ENCODE measurements at regions not wholly inside any gene's neighbourhood (a gene's known extent, or its start where the extent isn't known, plus 50 kb on each side); places are given as distances from the start of the nearest gene placed in this dataset.

DNA sequence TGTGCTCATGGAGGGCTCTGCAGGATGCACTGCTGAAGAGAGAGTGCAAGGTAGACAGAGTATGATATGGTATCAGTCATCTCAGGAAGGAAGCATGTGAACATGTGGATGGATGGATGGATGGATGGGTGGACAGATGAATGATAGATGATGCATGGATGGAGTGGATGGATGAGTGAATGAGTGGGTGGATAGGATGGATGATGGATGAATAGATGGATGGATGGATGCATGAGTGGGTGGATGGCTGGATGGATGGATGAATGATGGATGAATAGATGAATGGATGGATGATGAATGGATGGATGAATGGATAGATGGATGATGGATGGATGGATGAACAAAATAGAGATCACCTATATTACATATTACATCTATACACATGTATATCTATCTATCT, 341.3 kb downstream of the DRD1 start:
- DNase-seq (ENCODE audit: low read depth) = no peak
- TF ChIP-seq CTCF (IDR thresholded peaks at IDR 0.05; ENCODE audit: low read depth, low read length, missing control alignments) = no peak
- H3K4me3 ChIP-seq (ENCODE audit: low read depth, low read length) = no peak overlapping the region

DNA sequence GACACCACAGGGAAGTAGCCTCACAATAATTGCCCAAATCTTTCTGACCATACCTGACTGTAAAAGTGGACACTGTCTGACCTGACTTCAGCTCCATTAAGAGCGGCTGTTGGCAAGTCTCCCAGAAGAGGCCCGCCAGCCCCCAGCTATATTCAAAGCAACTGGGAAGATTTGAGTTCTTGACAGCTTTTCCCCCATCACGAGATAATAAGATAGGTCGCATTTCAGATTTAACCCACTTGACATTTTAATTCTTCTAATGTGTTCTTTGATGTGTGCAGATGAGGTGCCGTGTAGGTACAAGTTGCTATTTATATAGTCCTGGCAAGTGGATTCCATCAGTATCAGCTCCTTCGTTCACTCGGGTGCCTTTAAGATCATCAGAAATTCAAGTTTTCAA, 345.7 kb downstream of the DRD1 start:
- no peak for TF ChIP-seq CTCF (IDR thresholded peaks at IDR 0.05; ENCODE audit: low read depth, low read length, missing control alignments)
- DNase-seq (ENCODE audit: low read depth) = no peak
- no peak overlapping the region for H3K4me3 ChIP-seq (ENCODE audit: low read depth, low read length)

- no peak overlapping the region for H3K4me3 ChIP-seq (ENCODE audit: low read depth, low read length)
- no peak for DNase-seq (ENCODE audit: low read depth)
- TF ChIP-seq CTCF (IDR thresholded peaks at IDR 0.05; ENCODE audit: low read depth, low read length, missing control alignments) = no peak
Observed at GRCh38 chr5:175096469-175097165, 347.4 kb downstream of the DRD1 start.

DNA sequence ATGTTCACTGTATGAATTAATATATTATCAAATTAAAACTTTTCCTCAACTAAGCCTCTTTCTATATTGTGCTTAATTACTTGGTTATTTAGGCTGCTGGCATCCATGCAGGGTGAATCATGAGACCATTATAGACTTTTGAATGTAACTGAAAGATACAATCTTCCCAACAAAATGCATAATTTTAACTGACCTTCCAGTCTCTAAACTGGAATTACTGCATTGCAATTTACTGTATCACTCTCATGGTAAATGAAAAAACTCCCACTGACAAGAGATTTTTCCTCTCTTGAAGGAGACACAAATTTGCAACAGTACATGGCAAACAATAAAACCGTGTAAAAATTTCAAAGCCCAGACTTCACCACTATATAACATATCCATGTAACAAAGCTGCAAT, 349.5 kb downstream of the DRD1 start:
- H3K4me3 ChIP-seq (ENCODE audit: low read depth, low read length) = no peak overlapping the region
- no peak for DNase-seq (ENCODE audit: low read depth)
- TF ChIP-seq CTCF (IDR thresholded peaks at IDR 0.05; ENCODE audit: low read depth, low read length, missing control alignments) = no peak

DNA sequence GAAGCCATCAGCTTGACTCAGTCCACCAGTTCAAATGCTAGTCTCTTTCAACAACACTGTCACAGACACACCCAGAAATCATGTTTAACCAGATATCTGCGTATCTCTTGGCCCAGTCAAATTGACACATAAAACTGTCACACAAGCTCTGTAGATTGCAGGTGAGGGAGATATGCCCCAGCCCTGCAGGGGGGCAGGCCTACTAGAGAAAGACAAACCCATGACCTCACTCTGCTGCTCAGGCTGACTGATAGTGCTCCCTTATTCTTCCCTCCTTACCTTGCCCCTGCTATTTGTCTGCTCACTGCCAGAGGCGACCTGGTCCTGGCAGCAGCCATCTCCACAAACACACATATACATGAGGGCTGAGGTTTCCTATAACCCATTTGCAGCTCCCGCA, 351.3 kb downstream of the DRD1 start:
- no peak for TF ChIP-seq CTCF (IDR thresholded peaks at IDR 0.05; ENCODE audit: low read depth, low read length, missing control alignments)
- DNase-seq (ENCODE audit: low read depth) = no peak
- no peak overlapping the region for H3K4me3 ChIP-seq (ENCODE audit: low read depth, low read length)

DNA sequence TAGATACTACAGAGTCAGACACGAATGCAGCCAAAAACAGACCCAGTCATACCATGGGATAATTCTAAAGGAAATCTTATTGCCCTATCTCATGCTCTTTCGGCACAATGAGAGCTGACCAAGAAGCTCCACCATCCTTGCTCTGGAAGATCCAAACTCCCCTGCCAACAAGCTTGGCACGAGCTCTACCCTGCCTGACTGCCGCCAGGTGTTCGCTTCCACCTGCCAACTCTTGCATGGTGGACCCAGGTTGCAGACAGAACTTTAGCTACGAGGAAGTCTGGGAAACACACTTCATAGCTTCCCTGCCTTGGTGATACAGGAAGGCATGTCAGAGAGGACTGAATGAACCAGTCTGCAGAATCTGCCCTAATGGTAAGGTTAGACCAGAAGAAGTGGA, 355.0 kb downstream of the DRD1 start:
- H3K4me3 ChIP-seq (ENCODE audit: low read depth, low read length) = no peak overlapping the region
- DNase-seq (ENCODE audit: low read depth) = no peak
- TF ChIP-seq CTCF (IDR thresholded peaks at IDR 0.05; ENCODE audit: low read depth, low read length, missing control alignments) = no peak

- H3K4me3 ChIP-seq (ENCODE audit: low read depth, low read length) = no peak overlapping the region
- no peak for DNase-seq (ENCODE audit: low read depth)
- no peak for TF ChIP-seq CTCF (IDR thresholded peaks at IDR 0.05; ENCODE audit: low read depth, low read length, missing control alignments)
Observed at GRCh38 chr5:175082866-175083590, 358.6 kb downstream of the MSX2 start.

All from GM12864 (cell line).